SK-N-SH (cell line): ENCODE measurements at regions not wholly inside any gene's neighbourhood (a gene's known extent, or its start where the extent isn't known, plus 50 kb on each side); places are given as distances from the start of the nearest gene placed in this dataset.
"Not testable (repeated sequence)": the region's sequence is repeated elsewhere in the genome, so short reads cannot be mapped to it uniquely, and the experiment has no call there.

Source experiments
- CTCF ChIA-PET: fragments of 300-600, 350-600 bp; formaldehyde crosslinking; extraction: SDS; loops from one replicate; lab custom pipeline; 2021; lab: Yijun Ruan, JAX
- POLR2A ChIA-PET: fragments of 350-600 bp; sonication (Branson Sonifier 250); formaldehyde crosslinking; extraction: SDS; loops from one replicate; lab custom pipeline; 2020; ENCODE audit warnings: antibody characterized with exemption, inconsistent platforms; lab: Yijun Ruan, JAX
- DNase-seq: peaks from one replicate; pipeline ENCODE4 v3.0.0; 2012
- H2AFZ ChIP-seq: fragments of 200-600 bp; sonication (generic); 2 replicates; pipeline ENCODE4 v1.8.1; 2016; ENCODE audit warnings: antibody characterized with exemption, mild to moderate bottlenecking, low read depth
- H3F3A ChIP-seq: fragments of 200-600 bp; sonication (generic); replicated peaks from 2 replicates; pipeline ENCODE3; 2016; ENCODE audit warnings: antibody characterized with exemption, mild to moderate bottlenecking; ENCODE audit not compliant: insufficient read depth
- H3K27ac ChIP-seq, 2 experiments: fragments of 200-500 bp in 1 of 2; fragments of 200-600 bp in 1 of 2; sonication (Bioruptor generic) in 1 of 2; sonication (generic), shearing (Covaris generic) in 1 of 2; 2 replicates each; pipeline versions ENCODE4 v1.5.1 to v1.6.1; 2014 to 2016; ENCODE audit warnings: low read depth in 2 of 2, inconsistent platforms in 1 of 2, low read length in 1 of 2, mild to moderate bottlenecking in 1 of 2, mixed read lengths in 1 of 2
- H3K27me3 ChIP-seq: fragments of 200-600 bp; sonication (generic), shearing (Covaris generic); 2 replicates; pipeline ENCODE4 v1.6.1; 2016; ENCODE audit warnings: mixed run types; ENCODE audit not compliant: insufficient read depth
- H3K36me3 ChIP-seq, 2 experiments: fragments of 200-500 bp in 1 of 2; fragments of 200-600 bp in 1 of 2; sonication (Bioruptor generic) in 1 of 2; sonication (generic) in 1 of 2; replicated peaks in 1 of 2; 2 replicates each; pipeline versions ENCODE3 to v1.5.1; 2014 to 2016; ENCODE audit warnings: low read length in 1 of 2, mild to moderate bottlenecking in 1 of 2; ENCODE audit not compliant: insufficient read depth in 2 of 2, control insufficient read depth in 1 of 2
- H3K4me1 ChIP-seq, 2 experiments: fragments of 200-500 bp in 1 of 2; fragments of 200-600 bp in 1 of 2; sonication (Bioruptor generic) in 1 of 2; sonication (generic), shearing (Covaris generic) in 1 of 2; 2 replicates each; pipeline versions ENCODE4 v1.5.1 to v1.6.1; 2014 to 2016; ENCODE audit warnings: low read depth in 1 of 2, low read length in 1 of 2, mixed run types in 1 of 2; ENCODE audit not compliant: insufficient read depth in 2 of 2, control insufficient read depth in 1 of 2
- H3K4me2 ChIP-seq: fragments of 200-600 bp; sonication (generic), shearing (Covaris generic); 2 replicates; pipeline ENCODE4 v1.6.1; 2017; ENCODE audit warnings: mixed run types
- H3K4me3 ChIP-seq, 2 experiments: fragments of 200-500 bp in 1 of 2; fragments of 200-600 bp in 1 of 2; sonication (Bioruptor generic) in 1 of 2; sonication (generic), shearing (Covaris generic) in 1 of 2; 2 replicates each; pipeline versions ENCODE4 v1.5.1 to v1.8.1; 2014 to 2016; ENCODE audit warnings: low read depth in 2 of 2, inconsistent platforms in 1 of 2, low read length in 1 of 2, mild to moderate bottlenecking in 1 of 2, mixed read lengths in 1 of 2, moderate library complexity in 1 of 2
- H3K79me2 ChIP-seq: fragments of 200-600 bp; sonication (generic); 2 replicates; pipeline ENCODE4 v1.8.1; 2017; ENCODE audit warnings: mild to moderate bottlenecking; ENCODE audit not compliant: insufficient read depth
- H3K9ac ChIP-seq: fragments of 200-600 bp; sonication (generic); 2 replicates; pipeline ENCODE4 v1.6.1; 2017; ENCODE audit warnings: mixed run types
- H3K9me2 ChIP-seq: fragments of 200-600 bp; sonication (generic); 2 replicates; pipeline ENCODE4 v1.6.1; 2017; ENCODE audit warnings: mixed run types
- H3K9me3 ChIP-seq: fragments of 200-600 bp; sonication (generic); 2 replicates; pipeline ENCODE4 v1.6.1; 2017; ENCODE audit warnings: mixed run types, mild to moderate bottlenecking, moderate library complexity
- H4K20me1 ChIP-seq: fragments of 200-600 bp; sonication (generic); 2 replicates; pipeline ENCODE4 v1.6.1; 2017; ENCODE audit warnings: mild to moderate bottlenecking, mixed run types; ENCODE audit not compliant: insufficient read depth
- CHD2 ChIP-seq: fragments of 150-350 bp; IDR thresholded peaks from 2 replicates; pipeline ENCODE4 v1.6.1; 2018; ENCODE audit warnings: low read length; ENCODE audit not compliant: partially characterized antibody
- CTCF ChIP-seq: fragments of 200-600 bp; sonication (generic); IDR thresholded peaks from 2 replicates; pipeline ENCODE4 v1.6.1; 2017; ENCODE audit warnings: antibody characterized with exemption, mild to moderate bottlenecking, moderate library complexity
- ELF1 ChIP-seq: IDR thresholded peaks from 2 replicates; pipeline ENCODE4 v1.4.0; 2012
- FOXJ3 ChIP-seq: sonication (generic); formaldehyde crosslinking; IDR thresholded peaks from 2 replicates; pipeline ENCODE4 v1.5.1; 2020; ENCODE audit warnings: mild to moderate bottlenecking, missing genetic modification reagents
- JUND ChIP-seq: IDR thresholded peaks from 2 replicates; pipeline ENCODE4 v1.4.0; 2012
- MAX ChIP-seq: IDR thresholded peaks from 2 replicates; pipeline ENCODE4 v1.4.0; 2012; ENCODE audit warnings: low read depth
- NFIC ChIP-seq: IDR thresholded peaks from 2 replicates; pipeline ENCODE4 v1.4.0; 2012; ENCODE audit warnings: borderline replicate concordance
- POLR2AphosphoS5 ChIP-seq: IDR thresholded peaks from 2 replicates; pipeline ENCODE4 v1.6.1; 2012; ENCODE audit warnings: low read depth, low read length
- RCOR1 ChIP-seq: fragments of 150-350 bp; IDR thresholded peaks from 2 replicates; pipeline ENCODE4 v1.6.1; 2017; ENCODE audit warnings: antibody characterized with exemption, low read length
- REST ChIP-seq: IDR thresholded peaks from 2 replicates; pipeline ENCODE4 v1.6.1; 2012; ENCODE audit warnings: mild to moderate bottlenecking, low read depth, low read length, moderate library complexity
- RFX5 ChIP-seq: IDR thresholded peaks from 2 replicates; pipeline ENCODE4 v1.6.1; 2012; ENCODE audit warnings: mild to moderate bottlenecking, improper control_type of control experiment, low read length
- SIN3A ChIP-seq: IDR thresholded peaks from 2 replicates; pipeline ENCODE4 v1.6.1; 2012; ENCODE audit warnings: low read depth, mild to moderate bottlenecking, low read length, moderate library complexity, borderline replicate concordance
- TCF12 ChIP-seq: IDR thresholded peaks from 2 replicates; pipeline ENCODE4 v1.4.0; 2012
- WGBS: methylation state at CpG from one replicate; pipeline ENCODE4 v1.1.6; 2017; ENCODE audit warnings: low lambda C conversion rate; 5-methylcytosine and 5-hydroxymethylcytosine counted together

- TF ChIP-seq REST: no peak
- no peak for TF ChIP-seq MAX
- TF ChIP-seq JUND: no peak
- no peak for TF ChIP-seq POLR2AphosphoS5
- TF ChIP-seq CTCF: no peak
- no peak for TF ChIP-seq SIN3A
- no peak for TF ChIP-seq FOXJ3 (CRISPR knock-in tag)
- no peak for TF ChIP-seq NFIC
Observed at GRCh38 chr2:92073815-92074548, 2797.2 kb upstream of the TEKT4 start (continued).

- peak; percentile 0 for DNase-seq
- Histone ChIP-seq H3K9me2 (no peaks in the 10 kb centered on the region), H3K27me3 (no peaks in the 10 kb centered on the region; the same call in 1 of the 2 replicates), H4K20me1 (no peaks in the 10 kb centered on the region), H3K36me3 (no peaks in the 10 kb centered on the region), H3K27ac (no peak overlapping the region), H3K79me2 (no peaks in the 10 kb centered on the region), H3F3A (no peaks in the 10 kb centered on the region), H3K4me3 (no peak overlapping the region), H3K4me2 (no peak overlapping the region), H3K9me3 (no peaks in the 10 kb centered on the region), H3K9ac (no peak overlapping the region), H3K4me1 (no peaks in the 10 kb centered on the region), H2AFZ (no peak overlapping the region)
- ChIA-PET CTCF (no interaction called here), POLR2A (no interaction called here)
- TF ChIP-seq JUND (no peak), NFIC (no peak), RCOR1 (no peak), TCF12 (no peak), RFX5 (no peak), SIN3A (no peak), CHD2 (no peak), ELF1 (no peak)
- WGBS: 42% methylated on average over 29 of the region's 29 CpGs
Observed at GRCh38 chr2:92074549-92074898, 2796.7 kb upstream of the TEKT4 start.

- WGBS: 5% methylated on average over 2 of the region's 2 CpGs
Observed at GRCh38 chr2:92075363-92075762, 2795.9 kb upstream of the TEKT4 start.

More at GRCh38 chr2:92075363-92075762, 2795.9 kb upstream of the TEKT4 start:
- H3K27me3 ChIP-seq, H3K9me2 ChIP-seq, H3K9ac ChIP-seq, POLR2A ChIA-PET, H3K4me3 ChIP-seq, H3K9me3 ChIP-seq, H3K36me3 ChIP-seq, DNase-seq, H3K4me2 ChIP-seq, H2AFZ ChIP-seq, H3K79me2 ChIP-seq, H3K4me1 ChIP-seq, H4K20me1 ChIP-seq, CTCF ChIA-PET, H3K27ac ChIP-seq, H3F3A ChIP-seq: not testable (repeated sequence)
